ENCODE measurements at regions not wholly inside any gene's neighbourhood (a gene's known extent, or its start where the extent isn't known, plus 50 kb on each side); places are given as distances from the start of the nearest gene placed in this dataset.

- intact Hi-C loops (cut with micrococcal nuclease; ENCODE audit: unreplicated experiment) (no loop called here), in situ Hi-C loops (cut with HindIII; ENCODE audit: extremely low pct_ligation_motif_present, low pct_unique_long_range_greater_than_20kb) (no loop called here)
- CTCF ChIA-PET (ENCODE audit: low intra/inter-chr PET ratio, low total read pairs) = no interaction called here
- peaks cover 35% of the 10 kb centered on the region for H3K4me1 ChIP-seq (ENCODE audit: insufficient read depth, low read length)
- ATAC-seq = no peak
- BruUV-seq (replicated peaks) = no TSS peak
- FAIRE-seq = peak; percentile 28
- H3K4me2 ChIP-seq (ENCODE audit: low read depth, low read length) = peak overlapping the region; percentile 34; the same call in 1 of the 2 replicates
- peak; percentile 57 for DNase-seq (ENCODE audit: low spot score)
- POLR2A ChIA-PET = no interaction called here
- H4K20me1 ChIP-seq (ENCODE audit: insufficient read depth, low read length) = no peaks in the 10 kb centered on the region
- no peaks in the 10 kb centered on the region for H3K9me3 ChIP-seq (ENCODE audit: low read length)
- H3K79me2 ChIP-seq (ENCODE audit: insufficient read depth, low read length) = no peaks in the 10 kb centered on the region
- no peaks in the 10 kb centered on the region for H3K27me3 ChIP-seq (ENCODE audit: control insufficient read depth in 1 of 2, insufficient read depth in 2 of 2, low read length in 2 of 2)
- H3K36me3 ChIP-seq (replicated peaks in 1 of 2; ENCODE audit: control insufficient read depth in 1 of 2, insufficient read depth in 2 of 2, low read length in 2 of 2) = no peaks in the 10 kb centered on the region
- no peak overlapping the region for H3K9ac ChIP-seq (ENCODE audit: insufficient read depth, low read depth, low read length)
- 26% methylated on average over 3 of the region's 3 CpGs for WGBS (ENCODE audit: low lambda C conversion rate)
- no peak overlapping the region for H3K4me3 ChIP-seq (replicated peaks in 1 of 3; ENCODE audit: insufficient read depth in 1 of 3, low read depth in 2 of 3, low read length in 3 of 3)
- 0 out of 2 replicates have a peak, but pooled peaks have one; percentile 23 for TF ChIP-seq TCF7L2 (IDR thresholded peaks at IDR 0.05; ENCODE audit: low read depth, low read length)
- no peak for TF ChIP-seq ZNF224 (CRISPR knock-in tag; IDR thresholded peaks at IDR 0.05)
- 0 out of 2 replicates have a peak, but pooled peaks have one; percentile 37 for TF ChIP-seq GFI1 (CRISPR knock-in tag; IDR thresholded peaks at IDR 0.05; ENCODE audit: borderline replicate concordance)
- TF ChIP-seq ZNF547 (CRISPR knock-in tag; IDR thresholded peaks at IDR 0.05) = no peak
- TF ChIP-seq, protein P1, sequence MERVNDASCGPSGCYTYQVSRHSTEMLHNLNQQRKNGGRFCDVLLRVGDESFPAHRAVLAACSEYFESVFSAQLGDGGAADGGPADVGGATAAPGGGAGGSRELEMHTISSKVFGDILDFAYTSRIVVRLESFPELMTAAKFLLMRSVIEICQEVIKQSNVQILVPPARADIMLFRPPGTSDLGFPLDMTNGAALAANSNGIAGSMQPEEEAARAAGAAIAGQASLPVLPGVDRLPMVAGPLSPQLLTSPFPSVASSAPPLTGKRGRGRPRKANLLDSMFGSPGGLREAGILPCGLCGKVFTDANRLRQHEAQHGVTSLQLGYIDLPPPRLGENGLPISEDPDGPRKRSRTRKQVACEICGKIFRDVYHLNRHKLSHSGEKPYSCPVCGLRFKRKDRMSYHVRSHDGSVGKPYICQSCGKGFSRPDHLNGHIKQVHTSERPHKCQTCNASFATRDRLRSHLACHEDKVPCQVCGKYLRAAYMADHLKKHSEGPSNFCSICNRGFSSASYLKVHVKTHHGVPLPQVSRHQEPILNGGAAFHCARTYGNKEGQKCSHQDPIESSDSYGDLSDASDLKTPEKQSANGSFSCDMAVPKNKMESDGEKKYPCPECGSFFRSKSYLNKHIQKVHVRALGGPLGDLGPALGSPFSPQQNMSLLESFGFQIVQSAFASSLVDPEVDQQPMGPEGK (CRISPR knock-in tag; IDR thresholded peaks at IDR 0.05) = peak; percentile 72
- TF ChIP-seq HMG20A (CRISPR knock-in tag; IDR thresholded peaks at IDR 0.05; ENCODE audit: borderline replicate concordance) = peak; percentile 45; the same call in 1 of the 2 replicates
- TF ChIP-seq TCF7 (IDR thresholded peaks at IDR 0.05; ENCODE audit: low read depth) = peak; percentile 77
- no peak for TF ChIP-seq SP140L (CRISPR knock-in tag; IDR thresholded peaks at IDR 0.05; ENCODE audit: borderline replicate concordance)
- TF ChIP-seq TRAFD1 (CRISPR knock-in tag; IDR thresholded peaks at IDR 0.05; ENCODE audit: borderline replicate concordance) = no peak
- TF ChIP-seq SIX1 (CRISPR knock-in tag; IDR thresholded peaks at IDR 0.05; ENCODE audit: borderline replicate concordance) = no peak
- no peak overlapping the region for H2AFZ ChIP-seq (ENCODE audit: low read length)
- H3K27ac ChIP-seq (ENCODE audit: extremely low read length, insufficient read depth, low read length) = no peak overlapping the region
Observed at GRCh38 chr12:4052691-4053090, 179.5 kb upstream of the PARP11 start.
